Hepatocyte (in vitro differentiated cells): ENCODE measurements at regions not wholly inside any gene's neighbourhood (a gene's known extent, or its start where the extent isn't known, plus 50 kb on each side); places are given as distances from the start of the nearest gene placed in this dataset.

Experiments
- DNase-seq: peaks from one replicate; pipeline ENCODE4 v3.0.0-alpha.2; 2016; ENCODE audit warnings: low spot score
- H2AFZ ChIP-seq: fragments of 200-600 bp; sonication (generic); 2 replicates; pipeline ENCODE4 v1.6.0; 2016; ENCODE audit warnings: antibody characterized with exemption, mild to moderate bottlenecking
- H3K27ac ChIP-seq: fragments of 200-600 bp; sonication (generic); 2 replicates; pipeline ENCODE4 v1.5.1; 2016; ENCODE audit warnings: mild to moderate bottlenecking
- H3K27me3 ChIP-seq: fragments of 200-600 bp; sonication (generic); 2 replicates; pipeline ENCODE4 v1.6.1; 2016
- H3K36me3 ChIP-seq: fragments of 200-600 bp; sonication (generic); replicated peaks from 2 replicates; pipeline ENCODE4 v1.5.1; 2016; ENCODE audit warnings: low read depth; ENCODE audit not compliant: insufficient read depth
- H3K4me1 ChIP-seq: fragments of 200-600 bp; sonication (generic); 2 replicates; pipeline ENCODE4 v1.5.1; 2016; ENCODE audit warnings: mild to moderate bottlenecking, moderate library complexity; ENCODE audit not compliant: insufficient read depth
- H3K4me2 ChIP-seq: fragments of 200-600 bp; sonication (generic); 2 replicates; pipeline ENCODE4 v1.6.0; 2016
- H3K4me3 ChIP-seq: fragments of 200-600 bp; sonication (generic); 2 replicates; pipeline ENCODE4 v1.5.1; 2016; ENCODE audit warnings: mild to moderate bottlenecking
- H3K79me2 ChIP-seq: fragments of 200-600 bp; sonication (generic); 2 replicates; pipeline ENCODE4 v1.6.0; 2017; ENCODE audit warnings: mild to moderate bottlenecking
- H3K9me2 ChIP-seq: fragments of 200-600 bp; sonication (generic); replicated peaks from 2 replicates; pipeline ENCODE4 v1.6.0; 2017; ENCODE audit warnings: mild to moderate bottlenecking; ENCODE audit not compliant: insufficient read depth
- H3K9me3 ChIP-seq: fragments of 200-600 bp; sonication (generic); 2 replicates; pipeline ENCODE4 v1.5.1; 2016; ENCODE audit warnings: low read depth, mild to moderate bottlenecking
- H4K20me1 ChIP-seq: fragments of 200-600 bp; sonication (generic); 2 replicates; pipeline ENCODE4 v1.6.0; 2016; ENCODE audit warnings: mild to moderate bottlenecking; ENCODE audit not compliant: insufficient read depth, poor library complexity, severe bottlenecking
- EZH2 ChIP-seq: fragments of 200-600 bp; sonication (generic); IDR thresholded peaks from 2 replicates; pipeline ENCODE4 v1.6.1; 2016; ENCODE audit warnings: antibody characterized with exemption, mild to moderate bottlenecking, borderline replicate concordance
- EZH2phosphoT487 ChIP-seq: fragments of 200-600 bp; sonication (generic); IDR thresholded peaks from one replicate; pipeline ENCODE4 v1.6.1; 2018; ENCODE audit warnings: antibody characterized with exemption, mild to moderate bottlenecking, low read depth, moderate library complexity; ENCODE audit not compliant: unreplicated experiment, severe bottlenecking
- WGBS: methylation state at CpG from one replicate; pipeline ENCODE4 v1.1.6; 2016; ENCODE audit warnings: low lambda C conversion rate; ENCODE audit errors: missing lambda C conversion rate; 5-methylcytosine and 5-hydroxymethylcytosine counted together
- TF ChIP-seq, protein P1 (sequence below): fragments of 200-600 bp; sonication (generic); IDR thresholded peaks from 2 replicates; pipeline ENCODE4 v1.5.1; 2016; ENCODE audit warnings: antibody characterized with exemption, mild to moderate bottlenecking; ENCODE audit not compliant: poor library complexity

DNA sequence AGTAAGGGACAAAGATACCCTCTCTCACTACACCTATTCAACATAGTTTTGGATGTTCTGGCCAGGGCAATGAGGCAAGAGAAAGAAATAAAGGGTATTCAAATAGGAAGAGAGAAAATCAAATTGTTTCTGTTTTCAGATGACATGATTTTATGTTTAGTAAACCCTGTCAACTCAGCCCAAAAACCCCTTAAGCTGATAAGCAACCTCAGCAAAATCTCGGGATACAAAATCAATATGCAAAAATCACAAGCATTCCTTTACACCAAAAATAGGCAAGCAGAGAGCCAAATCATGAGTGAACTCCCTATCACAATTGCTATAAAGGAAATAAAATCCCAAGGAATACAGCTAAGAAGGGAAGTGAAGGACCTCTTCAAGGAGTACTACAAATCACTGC, 1130.7 kb upstream of the PIK3C3 start:
- H2AFZ ChIP-seq, result no peak overlapping the region

DNA sequence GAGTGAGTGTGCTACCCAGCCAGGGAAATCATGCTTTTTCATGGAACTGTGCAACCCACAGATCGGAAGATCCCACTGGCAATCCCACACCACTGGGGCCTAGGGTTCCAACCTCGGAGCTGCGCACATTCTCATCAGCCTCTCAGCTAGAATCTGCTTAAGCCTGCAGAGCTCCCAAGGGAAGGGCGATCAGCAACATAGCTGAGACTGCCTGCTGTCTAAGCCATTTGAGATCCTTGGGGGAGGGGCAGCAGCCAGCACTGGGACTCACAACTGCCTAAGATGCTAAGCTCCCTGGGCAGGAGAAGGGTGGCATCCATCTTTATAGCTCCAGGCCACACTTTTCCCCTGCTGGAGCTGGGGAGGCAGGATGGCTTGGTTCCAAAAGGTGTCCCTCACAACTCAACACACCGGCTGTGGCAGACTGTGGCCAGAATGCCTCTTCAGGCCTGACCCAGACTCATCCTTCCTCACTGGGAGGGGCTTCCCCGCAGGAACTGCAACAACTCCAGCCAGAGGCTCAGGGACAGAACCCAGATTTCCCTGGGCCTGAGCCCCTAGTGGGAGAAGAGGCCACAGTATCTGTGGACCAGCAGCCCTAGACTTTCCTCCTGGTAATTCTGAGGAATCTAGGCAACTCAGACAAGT, 1133.3 kb upstream of the PIK3C3 start:
- TF ChIP-seq EZH2phosphoT487 (no peak), EZH2 (no peak)
- TF ChIP-seq, protein P1, sequence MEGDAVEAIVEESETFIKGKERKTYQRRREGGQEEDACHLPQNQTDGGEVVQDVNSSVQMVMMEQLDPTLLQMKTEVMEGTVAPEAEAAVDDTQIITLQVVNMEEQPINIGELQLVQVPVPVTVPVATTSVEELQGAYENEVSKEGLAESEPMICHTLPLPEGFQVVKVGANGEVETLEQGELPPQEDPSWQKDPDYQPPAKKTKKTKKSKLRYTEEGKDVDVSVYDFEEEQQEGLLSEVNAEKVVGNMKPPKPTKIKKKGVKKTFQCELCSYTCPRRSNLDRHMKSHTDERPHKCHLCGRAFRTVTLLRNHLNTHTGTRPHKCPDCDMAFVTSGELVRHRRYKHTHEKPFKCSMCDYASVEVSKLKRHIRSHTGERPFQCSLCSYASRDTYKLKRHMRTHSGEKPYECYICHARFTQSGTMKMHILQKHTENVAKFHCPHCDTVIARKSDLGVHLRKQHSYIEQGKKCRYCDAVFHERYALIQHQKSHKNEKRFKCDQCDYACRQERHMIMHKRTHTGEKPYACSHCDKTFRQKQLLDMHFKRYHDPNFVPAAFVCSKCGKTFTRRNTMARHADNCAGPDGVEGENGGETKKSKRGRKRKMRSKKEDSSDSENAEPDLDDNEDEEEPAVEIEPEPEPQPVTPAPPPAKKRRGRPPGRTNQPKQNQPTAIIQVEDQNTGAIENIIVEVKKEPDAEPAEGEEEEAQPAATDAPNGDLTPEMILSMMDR, result no peak
- Histone ChIP-seq H4K20me1 (no peaks in the 10 kb centered on the region), H3K9me3 (no peaks in the 10 kb centered on the region), H3K4me1 (no peaks in the 10 kb centered on the region), H3K27me3 (no peaks in the 10 kb centered on the region), H3K36me3 (no peaks in the 10 kb centered on the region), H3K9me2 (no peaks in the 10 kb centered on the region), H3K27ac (no peak overlapping the region), H3K4me2 (no peak overlapping the region), H3K4me3 (no peak overlapping the region), H3K79me2 (no peaks in the 10 kb centered on the region), H2AFZ (no peak overlapping the region)
- 83% methylated on average over 6 of the region's 6 CpGs for WGBS
- no peak for DNase-seq

More for the DNA sequence above, 1130.7 kb upstream of the PIK3C3 start:
- no peaks in the 10 kb centered on the region for H3K9me2 ChIP-seq
- no peaks in the 10 kb centered on the region for H3K9me3 ChIP-seq
- H3K27me3 ChIP-seq, result no peaks in the 10 kb centered on the region
- H3K79me2 ChIP-seq, result no peaks in the 10 kb centered on the region
- TF ChIP-seq EZH2phosphoT487, result no peak
- TF ChIP-seq EZH2, result no peak
- TF ChIP-seq, protein P1, result no peak
- H3K4me2 ChIP-seq, result no peak overlapping the region
- no peak overlapping the region for H3K4me3 ChIP-seq
- WGBS, result 91% methylated on average over 1 of the region's 1 CpG
- no peaks in the 10 kb centered on the region for H3K4me1 ChIP-seq
- H3K36me3 ChIP-seq, result no peaks in the 10 kb centered on the region
- no peak for DNase-seq
- no peaks in the 10 kb centered on the region for H4K20me1 ChIP-seq
- H3K27ac ChIP-seq, result no peak overlapping the region

DNA sequence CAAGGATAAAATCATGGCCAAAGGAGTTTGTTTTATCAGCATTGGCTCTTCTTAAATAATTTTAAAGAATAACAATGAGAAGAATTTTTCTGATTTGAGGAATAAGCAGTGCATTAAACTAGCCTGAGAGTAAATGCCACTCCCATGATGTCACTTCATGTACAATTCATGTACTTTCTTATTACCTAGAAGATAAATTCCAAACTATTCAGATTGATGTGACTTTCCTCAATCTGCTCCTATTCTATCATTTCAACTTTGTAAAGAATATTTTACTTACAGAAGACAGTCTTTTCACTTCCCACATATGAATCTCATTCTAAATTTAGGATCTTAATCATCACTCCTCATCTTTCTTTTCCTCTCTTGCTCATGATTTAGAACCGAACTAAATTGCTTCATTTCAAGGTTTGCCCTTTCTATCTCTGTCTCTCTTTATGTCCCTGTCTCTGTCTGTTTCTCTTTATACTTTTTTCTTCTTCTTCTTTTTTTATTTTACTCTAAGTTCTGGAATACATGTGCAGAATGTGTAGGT, 1142.0 kb upstream of the PIK3C3 start:
- no peaks in the 10 kb centered on the region for H3K9me2 ChIP-seq
- no peak overlapping the region for H3K27ac ChIP-seq
- H4K20me1 ChIP-seq, result no peaks in the 10 kb centered on the region
- no peak overlapping the region for H3K4me2 ChIP-seq
- no peaks in the 10 kb centered on the region for H3K4me1 ChIP-seq
- no peak overlapping the region for H2AFZ ChIP-seq
- H3K9me3 ChIP-seq, result no peaks in the 10 kb centered on the region
- WGBS, result 78% methylated on average over 1 of the region's 1 CpG
- no peak for DNase-seq
- no peak overlapping the region for H3K4me3 ChIP-seq
- no peaks in the 10 kb centered on the region for H3K36me3 ChIP-seq
- no peaks in the 10 kb centered on the region for H3K27me3 ChIP-seq
- TF ChIP-seq, protein P1, result no peak
- TF ChIP-seq EZH2, result no peak
- no peaks in the 10 kb centered on the region for H3K79me2 ChIP-seq

DNA sequence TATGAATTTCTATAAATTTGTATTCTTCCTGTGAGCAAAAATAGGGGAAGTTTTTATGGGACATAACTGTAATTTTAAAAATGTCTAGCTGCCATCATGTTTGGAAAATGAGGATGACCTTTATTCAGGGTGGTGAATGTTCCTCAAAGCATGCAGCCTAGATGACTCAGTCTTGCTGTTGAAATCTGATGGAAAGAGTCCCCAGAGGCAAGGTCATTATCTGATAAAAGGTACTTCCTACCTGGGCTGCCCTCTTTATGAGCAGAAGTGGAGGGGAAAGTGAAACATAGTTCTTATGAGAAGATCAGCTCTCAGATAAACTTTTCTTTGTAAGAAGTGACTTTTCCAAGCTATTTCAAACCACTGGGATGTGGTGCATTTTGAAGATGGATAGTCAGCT, 1144.7 kb upstream of the PIK3C3 start:
- TF ChIP-seq EZH2phosphoT487 (no peak), EZH2 (no peak)
- TF ChIP-seq, protein P1, result no peak
- no peaks in the 10 kb centered on the region for H3K4me1 ChIP-seq
- H3K36me3 ChIP-seq, result no peaks in the 10 kb centered on the region
- no peaks in the 10 kb centered on the region for H3K9me2 ChIP-seq
- H3K4me2 ChIP-seq, result no peak overlapping the region
- no peak overlapping the region for H3K27ac ChIP-seq
- H3K4me3 ChIP-seq, result no peak overlapping the region
- H3K27me3 ChIP-seq, result no peaks in the 10 kb centered on the region
- DNase-seq, result peak; percentile 23
- no peaks in the 10 kb centered on the region for H3K9me3 ChIP-seq
- no peak overlapping the region for H2AFZ ChIP-seq
- H3K79me2 ChIP-seq, result no peaks in the 10 kb centered on the region
- no peaks in the 10 kb centered on the region for H4K20me1 ChIP-seq
